ENCODE measurements at regions not wholly inside any gene's neighbourhood (a gene's known extent, or its start where the extent isn't known, plus 50 kb on each side); places are given as distances from the start of the nearest gene placed in this dataset.

GRCh38 chr18:6625481-6625880 lies 104.0 kb upstream of the ARHGAP28 start (continued):
- TF ChIP-seq ZNF532 (CRISPR knock-in tag; IDR thresholded peaks at IDR 0.05; ENCODE audit: borderline replicate concordance) (no peak), RORB (CRISPR knock-in tag; IDR thresholded peaks at IDR 0.05) (no peak), AR (CRISPR knock-in tag; IDR thresholded peaks at IDR 0.05) (no peak), ZNF396 (CRISPR knock-in tag; IDR thresholded peaks at IDR 0.05; ENCODE audit: borderline replicate concordance) (no peak), NFATC4 (CRISPR knock-in tag; IDR thresholded peaks at IDR 0.05) (no peak), ELF4 (CRISPR knock-in tag; IDR thresholded peaks at IDR 0.05; ENCODE audit: low read depth) (no peak), E2F1 (CRISPR knock-in tag; IDR thresholded peaks at IDR 0.05) (no peak)

GRCh38 chr18:6626457-6626856 lies 103.1 kb upstream of the ARHGAP28 start:
- DNase-seq (ENCODE audit: low spot score) (no peak), ATAC-seq (no peak)
- peaks cover under 1% of the 10 kb centered on the region; the same call in 1 of the 2 replicates for H3K9me3 Mint-ChIP-seq
- ChIA-PET POLR2A (no interaction called here), CTCF (no interaction called here)
- H3K36me3 Mint-ChIP-seq = no peaks in the 10 kb centered on the region
- H3K4me1 Mint-ChIP-seq = peaks cover 19% of the 10 kb centered on the region
- H3K4me3 Mint-ChIP-seq = no peak overlapping the region
- H3K27me3 Mint-ChIP-seq (ENCODE audit: low read depth) = no peaks in the 10 kb centered on the region
- peak overlapping the region; percentile 45; the same call in 1 of the 2 replicates for H3K27ac Mint-ChIP-seq
- no peak for TF ChIP-seq ATF1 (CRISPR knock-in tag; IDR thresholded peaks at IDR 0.05)
- TF ChIP-seq FOXP1 (CRISPR knock-in tag; IDR thresholded peaks at IDR 0.05; ENCODE audit: borderline replicate concordance) = no peak

- CTCF ChIA-PET = no interaction called here
- Mint-ChIP-seq H3K4me3 (no peak overlapping the region), H3K27me3 (ENCODE audit: low read depth) (no peaks in the 10 kb centered on the region; the same call in 1 of the 2 replicates), H3K27ac (no peak overlapping the region), H3K9me3 (peaks cover 8% of the 10 kb centered on the region; the same call in 1 of the 2 replicates), H3K4me1 (peaks cover 25% of the 10 kb centered on the region), H3K36me3 (no peaks in the 10 kb centered on the region; the same call in 1 of the 2 replicates)
- ATAC-seq = no peak
- POLR2A ChIA-PET = interaction anchor here (0.6 kb wide), 1 partner anchor 531 kb away, joined by 3 read pairs; no protein-coding TSS in a partner anchor
- DNase-seq (ENCODE audit: low spot score) = no peak
- no peak for TF ChIP-seq ERG (CRISPR knock-in tag; IDR thresholded peaks at IDR 0.05)
- TF ChIP-seq ZNF416 (CRISPR knock-in tag; IDR thresholded peaks at IDR 0.05) = no peak
- no peak for TF ChIP-seq JAZF1 (CRISPR knock-in tag; IDR thresholded peaks at IDR 0.05)
- no peak for TF ChIP-seq AFF4 (CRISPR knock-in tag; IDR thresholded peaks at IDR 0.05; ENCODE audit: borderline replicate concordance)
- TF ChIP-seq ZNF532 (CRISPR knock-in tag; IDR thresholded peaks at IDR 0.05; ENCODE audit: borderline replicate concordance) = no peak
- no peak for TF ChIP-seq NR3C1 (CRISPR knock-in tag; conservative IDR thresholded peaks at IDR 0.05; ENCODE audit: low read depth)
Measured at GRCh38 chr18:6627645-6628044, 101.9 kb upstream of the ARHGAP28 start.
